ENCODE measurements at regions not wholly inside any gene's neighbourhood (a gene's known extent, or its start where the extent isn't known, plus 50 kb on each side); places are given as distances from the start of the nearest gene placed in this dataset.

GRCh38 chr12:38141239-38141638 is 175.3 kb upstream of the ALG10B start:
- DNase-seq, result no peak

GRCh38 chr12:38141861-38142260 is 174.7 kb upstream of the ALG10B start:
- DNase-seq, result no peak

DNA sequence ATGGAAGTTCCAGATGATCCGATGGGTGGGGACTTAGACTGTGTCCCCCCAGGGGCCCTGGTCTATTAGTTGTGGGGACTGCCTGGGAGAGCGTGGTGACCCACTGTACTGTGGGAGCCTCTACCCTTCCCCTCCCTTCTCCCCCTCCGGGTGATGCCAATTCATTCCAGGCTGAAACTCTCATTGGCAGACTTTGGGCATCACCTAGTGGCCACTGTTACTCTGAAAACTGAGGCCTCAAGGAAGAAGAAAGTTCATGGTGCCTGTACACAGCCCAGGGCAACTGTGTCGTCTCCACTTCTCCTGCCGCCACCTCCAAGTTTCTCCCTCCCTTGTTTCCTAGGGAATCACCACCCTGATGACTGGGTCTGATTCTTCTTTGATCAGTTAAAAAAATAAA is 173.6 kb upstream of the ALG10B start:
- DNase-seq, result no peak

DNA sequence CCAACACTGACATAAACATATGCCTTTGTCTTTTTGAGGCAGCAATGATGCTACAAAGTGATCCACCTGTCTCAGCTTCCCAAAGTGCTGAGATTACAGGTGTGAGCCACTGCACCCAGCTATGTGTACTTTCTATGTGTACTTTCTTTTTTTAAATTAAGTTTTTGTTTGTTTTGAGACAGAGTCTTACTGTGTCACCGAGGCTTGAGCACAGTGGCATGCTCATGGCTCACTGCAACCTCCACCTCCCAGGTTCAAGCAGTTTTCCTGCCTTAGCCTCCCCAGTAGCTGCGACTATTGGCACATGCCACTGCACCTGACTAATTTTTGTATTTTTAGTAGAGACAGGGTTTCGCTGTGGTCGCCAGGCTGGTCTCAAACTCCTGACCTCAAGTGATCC is 172.5 kb upstream of the ALG10B start:
- DNase-seq, result no peak

DNA sequence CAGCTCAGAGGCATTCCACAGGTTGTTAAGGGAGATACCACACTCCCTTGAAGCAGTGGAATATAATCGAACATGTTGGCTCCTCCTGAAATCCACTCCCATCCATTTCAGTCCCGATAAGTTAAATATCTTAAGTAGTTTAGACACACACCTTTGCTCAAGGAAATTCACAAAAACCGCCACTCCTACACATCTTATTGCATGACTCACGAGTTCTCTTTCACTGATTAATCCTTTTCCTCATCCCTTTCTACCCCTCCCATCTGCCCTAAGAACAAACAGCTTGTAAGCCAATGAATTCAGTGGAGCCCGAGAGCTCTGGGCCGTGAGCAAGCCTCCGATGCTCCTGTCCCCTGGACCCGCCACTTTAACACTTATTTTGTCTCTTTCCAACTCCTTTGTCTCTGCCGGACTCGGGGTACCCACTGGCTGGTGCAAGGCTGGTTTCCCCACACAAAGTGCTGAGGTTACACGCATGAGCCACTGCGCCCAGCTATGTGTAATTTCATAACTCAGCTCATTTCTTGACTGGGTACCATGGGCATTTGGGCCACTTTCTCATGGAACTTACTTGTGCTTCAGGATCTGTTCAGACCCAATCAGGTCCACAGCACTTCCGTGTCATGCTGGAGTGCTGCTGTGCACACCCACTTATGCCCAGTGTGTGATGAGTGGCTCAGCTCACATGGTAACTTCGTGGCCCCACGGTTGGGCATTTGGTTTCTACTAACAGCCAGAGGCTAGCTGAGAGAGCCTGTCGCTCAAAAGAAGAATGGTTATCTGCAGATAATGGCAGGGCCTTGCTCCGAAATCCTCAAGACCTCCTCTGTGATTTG is 171.8 kb upstream of the ALG10B start:
- DNase-seq, result no peak

- no peak for DNase-seq
Measured at GRCh38 chr12:38149395-38150073, 167.0 kb upstream of the ALG10B start.

DNA sequence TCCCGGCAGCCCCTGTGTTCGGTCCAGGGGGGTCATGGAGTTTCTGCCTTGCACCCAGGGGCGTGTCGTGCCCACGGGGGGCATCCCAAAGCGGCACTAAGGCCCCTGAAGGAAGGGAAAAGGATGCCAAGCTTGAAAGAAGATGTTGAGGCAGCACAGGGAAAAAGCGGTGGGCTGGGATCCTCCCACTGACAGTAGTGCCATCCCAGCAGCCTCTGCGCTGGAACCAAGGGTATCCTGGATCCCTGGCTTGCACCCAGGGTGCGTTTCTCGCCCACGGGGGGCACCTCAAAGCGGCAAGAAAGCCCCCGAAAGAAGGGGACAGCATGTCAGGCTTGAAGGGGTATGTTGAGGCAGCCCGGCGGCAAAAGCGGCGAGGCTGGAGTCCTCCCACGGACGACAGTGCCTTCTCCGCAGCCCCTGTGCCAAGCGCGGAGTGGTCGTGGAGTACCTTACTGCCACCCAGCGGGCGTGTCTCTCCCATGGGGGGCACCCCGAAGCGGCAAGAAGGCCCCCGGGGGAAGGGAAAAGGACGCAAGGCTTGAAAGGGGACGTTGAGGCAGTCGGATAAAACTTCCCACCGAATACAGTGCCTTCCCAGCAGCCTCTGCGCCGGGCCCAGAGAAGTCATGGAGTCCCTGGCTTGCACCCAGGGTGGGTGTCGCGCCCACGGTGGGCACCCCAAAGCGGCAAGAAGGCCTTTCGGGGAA is 164.4 kb upstream of the ALG10B start:
- DNase-seq, result no peak

GRCh38 chr12:38152816-38153736 is 163.5 kb upstream of the ALG10B start:
- DNase-seq, result no peak

DNA sequence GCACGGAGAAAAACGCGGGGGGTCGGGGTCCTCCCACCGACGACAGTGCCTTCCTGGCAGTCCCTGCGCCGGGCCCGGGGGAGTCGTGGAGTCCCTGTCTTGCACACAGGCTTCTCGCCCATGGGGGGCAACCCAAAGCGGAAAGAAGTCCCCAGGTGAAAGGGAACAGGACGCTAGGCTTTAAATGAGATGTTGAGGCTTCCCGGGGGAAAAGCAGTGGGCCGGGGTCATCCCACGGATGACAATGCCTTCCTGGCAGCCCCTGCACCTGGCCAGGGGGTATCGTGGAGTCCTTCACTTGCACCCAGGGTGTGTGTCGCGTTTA is 162.9 kb upstream of the ALG10B start:
- no peak for DNase-seq

- no peak for DNase-seq
Measured at GRCh38 chr12:38154096-38155019, 162.2 kb upstream of the ALG10B start.

DNA sequence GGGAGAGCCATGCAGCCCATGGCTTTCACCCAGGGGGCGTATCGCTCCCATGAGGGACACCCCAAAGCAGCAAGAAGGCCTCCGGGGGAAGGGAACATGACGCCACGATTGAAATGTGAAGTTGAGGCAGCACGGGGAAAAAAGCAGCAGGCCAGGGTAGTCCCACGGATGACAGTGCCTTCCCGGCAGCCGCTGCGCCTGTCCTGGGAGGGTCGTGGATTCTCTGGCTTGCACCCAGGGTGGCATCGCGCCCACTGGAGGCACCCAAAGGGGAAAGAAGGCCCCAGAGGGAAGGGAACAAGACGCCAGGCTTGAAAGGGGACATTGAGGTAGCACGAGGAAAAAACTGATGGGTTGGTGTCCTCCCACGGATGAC is 161.6 kb upstream of the ALG10B start:
- DNase-seq, result no peak

DNA sequence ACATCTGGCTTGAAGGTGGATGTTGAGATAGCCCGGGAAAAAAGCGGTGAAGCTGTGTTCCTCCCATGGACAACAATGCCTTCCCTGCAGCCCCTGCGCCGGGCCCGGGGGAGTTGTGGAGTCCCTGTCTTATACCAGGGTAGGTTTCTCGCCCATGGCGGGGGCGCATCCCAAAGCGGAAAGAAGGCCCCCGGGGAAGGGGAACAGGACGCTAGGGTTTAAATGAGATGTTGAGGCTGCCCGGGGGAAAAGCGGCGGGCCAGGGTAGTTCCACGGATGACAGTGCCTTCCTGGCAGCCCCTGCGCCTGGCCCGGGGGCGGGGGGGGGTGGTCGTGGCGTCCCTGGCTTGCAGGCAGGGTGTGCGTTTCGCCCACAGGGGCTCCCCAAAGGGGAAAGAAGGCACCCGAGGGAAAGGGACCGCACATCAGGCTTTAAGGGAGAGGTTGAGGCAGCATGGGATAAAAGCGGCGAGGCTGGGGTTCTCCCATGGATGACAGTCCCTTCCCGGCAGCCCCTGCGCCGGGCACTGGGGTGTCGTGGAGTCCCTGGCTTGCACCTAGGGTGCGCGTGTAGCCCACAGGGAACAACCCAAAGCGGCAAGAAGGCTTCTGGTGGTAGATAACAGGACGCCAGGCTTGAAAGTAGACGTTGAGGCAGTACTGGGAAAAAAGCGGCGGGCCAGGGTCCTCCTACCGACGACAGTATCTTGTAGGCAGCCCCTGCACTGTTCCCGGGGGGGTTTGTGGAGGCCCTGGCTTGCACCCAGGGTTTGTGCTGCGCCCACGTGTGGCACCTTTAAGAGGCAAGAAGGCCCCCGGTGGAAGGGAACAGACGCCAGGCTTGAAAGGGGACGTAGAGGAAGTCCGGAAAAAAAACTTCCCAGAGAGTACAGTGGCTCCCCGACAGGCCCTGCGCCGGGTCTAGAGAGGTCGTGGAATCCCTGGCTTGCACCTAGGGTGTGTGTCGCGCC is 160.8 kb upstream of the ALG10B start:
- DNase-seq, result no peak

DNA sequence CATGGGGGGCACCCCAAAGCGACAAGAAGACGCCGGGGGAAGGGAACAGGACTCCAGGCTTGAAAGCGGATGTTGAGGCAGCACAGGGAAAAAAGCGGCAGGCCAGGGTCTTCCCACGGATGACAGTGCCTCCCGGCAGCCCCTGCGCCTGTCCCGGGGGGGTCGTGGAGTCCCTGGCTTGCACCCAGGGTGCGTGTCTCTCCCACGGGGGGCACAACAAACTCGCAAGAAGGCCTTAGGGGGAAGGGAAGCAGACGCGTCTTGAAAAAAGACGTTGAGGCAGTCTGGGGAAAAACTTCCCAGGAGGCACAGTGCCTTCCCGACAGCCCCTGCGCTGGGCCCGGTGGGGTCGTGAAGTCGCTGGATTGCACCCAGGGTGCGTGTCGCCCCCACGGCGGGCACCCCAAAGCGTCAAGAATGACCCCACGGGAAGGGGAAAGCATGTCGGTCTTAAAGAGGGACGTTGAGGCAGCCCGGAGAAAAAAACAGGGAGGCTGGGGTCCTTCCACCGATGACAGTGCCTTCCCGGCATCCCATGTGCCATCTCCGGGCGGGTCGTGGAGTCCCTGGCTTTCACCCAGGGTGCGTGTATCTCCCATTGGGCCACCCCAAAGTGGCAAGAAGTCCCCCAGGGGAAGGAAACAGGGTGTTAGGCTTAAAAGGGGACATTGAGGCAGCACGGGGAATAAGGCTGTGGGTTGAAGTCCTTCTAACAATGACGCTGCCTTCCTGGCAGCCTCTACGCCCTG is 159.9 kb upstream of the ALG10B start:
- no peak for DNase-seq

GRCh38 chr12:38157274-38157932 is 159.2 kb upstream of the ALG10B start:
- no peak for DNase-seq

- no peak for DNase-seq
Measured at GRCh38 chr12:38157933-38158401, 158.6 kb upstream of the ALG10B start.

DNA sequence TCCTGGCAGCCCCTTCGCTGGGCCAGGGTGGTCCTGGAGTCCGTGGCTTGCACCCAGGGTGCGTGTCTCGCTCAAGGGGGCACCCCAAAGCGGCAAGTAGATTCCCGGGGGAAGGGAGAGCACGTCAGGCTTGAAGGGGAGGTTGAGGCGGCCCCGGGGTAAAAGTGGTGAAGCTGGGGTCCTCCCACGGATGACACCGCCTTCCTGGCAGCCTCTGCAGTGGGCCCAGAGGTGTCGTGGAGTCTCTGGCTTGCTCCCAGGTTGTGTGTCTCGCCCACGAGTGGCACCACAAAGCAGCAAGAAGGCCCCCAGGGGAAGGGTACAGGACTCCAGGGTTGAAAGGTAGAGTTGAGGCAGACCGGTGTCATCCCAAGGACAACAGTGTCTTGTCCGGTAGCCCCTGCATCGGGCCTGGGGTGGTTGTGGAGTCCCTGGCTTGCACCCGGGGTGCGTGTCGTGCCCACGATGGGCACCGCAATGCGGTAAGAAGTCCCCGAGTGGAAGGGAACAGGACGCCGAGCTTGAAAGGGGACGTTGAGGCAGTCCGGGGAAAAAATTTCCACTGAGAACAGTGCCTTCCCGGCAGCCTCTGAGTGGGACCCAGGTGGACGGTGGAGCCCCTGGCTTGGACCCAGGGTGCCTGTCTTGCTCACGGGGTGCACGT is 158.0 kb upstream of the ALG10B start:
- no peak for DNase-seq

- DNase-seq, result no peak
Measured at GRCh38 chr12:38159092-38159551, 157.5 kb upstream of the ALG10B start.

GRCh38 chr12:38159591-38160317 is 156.8 kb upstream of the ALG10B start:
- no peak for DNase-seq
